ENCODE measurements at regions not wholly inside any gene's neighbourhood (a gene's known extent, or its start where the extent isn't known, plus 50 kb on each side); places are given as distances from the start of the nearest gene placed in this dataset.
"Not testable (repeated sequence)": the region's sequence is repeated elsewhere in the genome, so short reads cannot be mapped to it uniquely, and the experiment has no call there.

DNA sequence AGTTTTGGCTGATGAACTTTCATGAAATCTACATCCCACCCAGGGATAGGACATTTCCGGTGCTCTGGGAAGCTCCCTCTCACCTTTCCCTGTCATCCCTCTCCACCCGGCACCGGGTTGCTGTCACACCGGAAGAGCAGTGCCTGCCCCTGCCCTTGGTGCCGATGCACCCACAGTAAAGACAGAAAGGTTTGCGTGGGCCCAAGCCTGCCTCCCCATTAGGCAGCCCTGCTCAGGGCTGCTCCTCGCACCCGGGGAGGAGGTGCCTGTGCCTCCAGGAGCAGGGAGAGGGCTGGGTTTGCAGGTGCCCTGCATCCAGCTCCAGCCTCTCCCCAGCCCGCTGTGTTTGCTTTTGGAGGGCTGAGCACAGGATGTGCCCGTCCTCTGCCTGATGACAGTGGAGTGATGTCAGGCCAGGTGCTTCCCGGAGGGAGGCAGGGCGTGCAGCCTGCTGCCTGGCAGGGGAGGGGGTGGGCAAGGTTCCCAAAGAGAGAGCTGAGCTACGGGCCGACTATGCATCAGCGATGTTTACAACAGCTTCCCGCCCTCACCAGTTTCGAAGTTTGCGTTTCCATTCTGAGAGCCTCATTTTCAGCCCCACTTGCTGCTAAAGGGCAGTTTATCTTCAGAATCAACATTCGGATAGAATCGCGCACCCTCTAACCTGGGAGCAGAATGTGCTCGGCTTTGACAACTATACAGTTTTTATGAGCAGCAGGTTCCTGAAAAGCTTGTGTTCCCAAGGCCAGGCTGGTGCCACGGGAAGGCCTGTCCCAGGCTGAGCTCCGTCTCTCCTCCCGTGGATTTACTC, 83.2 kb upstream of the CLDN5 start:
- no peak for DNase-seq (ENCODE audit: low read depth in 1 of 2, low spot score in 2 of 2)
- H3K4me3 ChIP-seq = no peak overlapping the region
- H3K27me3 ChIP-seq (replicated peaks) = peaks cover 14% of the 10 kb centered on the region
- H3K36me3 ChIP-seq = no peaks in the 10 kb centered on the region
- no peaks in the 10 kb centered on the region for H3K9me3 ChIP-seq (replicated peaks)
- H3K4me1 ChIP-seq (replicated peaks) = no peaks in the 10 kb centered on the region
- no peak overlapping the region for H3K27ac ChIP-seq

DNA sequence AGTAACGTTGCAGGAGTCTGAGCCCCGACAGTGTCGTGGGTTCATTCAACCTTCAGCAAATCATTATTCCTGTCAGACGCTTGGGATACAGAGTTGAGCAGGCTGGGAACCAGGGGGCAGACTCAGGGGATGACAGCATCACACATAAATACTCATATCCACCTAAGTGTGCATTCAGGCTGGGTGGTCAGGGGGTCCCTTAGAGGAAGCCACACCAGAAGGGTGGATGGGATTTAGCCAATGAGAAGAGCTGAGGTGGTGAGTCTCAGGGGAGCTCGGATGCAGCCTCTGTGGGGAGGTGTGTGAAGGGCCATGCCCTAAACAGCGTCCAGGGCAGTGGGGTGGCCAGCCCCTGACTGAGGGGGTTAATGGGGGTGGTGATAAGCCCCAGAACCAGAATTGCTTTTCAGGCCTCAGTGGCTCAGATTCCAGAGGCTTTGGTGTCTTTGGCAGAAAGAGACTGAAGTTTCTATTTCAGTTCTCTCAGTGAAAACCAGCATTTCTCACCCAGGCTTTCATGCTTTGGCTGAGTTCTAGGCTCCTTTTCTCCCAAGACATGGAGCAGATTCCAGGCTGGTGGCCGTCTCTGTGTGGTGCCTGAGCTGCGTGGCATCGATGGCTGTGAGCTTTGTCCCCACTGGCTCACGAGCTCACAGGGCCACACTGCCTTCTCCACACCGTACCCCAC, 83.9 kb upstream of the CLDN5 start:
- no peaks in the 10 kb centered on the region for H3K4me1 ChIP-seq (replicated peaks)
- H3K27ac ChIP-seq = no peak overlapping the region
- H3K27me3 ChIP-seq (replicated peaks) = peaks cover 14% of the 10 kb centered on the region
- no peak overlapping the region for H3K4me3 ChIP-seq
- DNase-seq (ENCODE audit: low read depth in 1 of 2, low spot score in 2 of 2) = no peak
- no peaks in the 10 kb centered on the region for H3K9me3 ChIP-seq (replicated peaks)
- H3K36me3 ChIP-seq = no peaks in the 10 kb centered on the region

DNA sequence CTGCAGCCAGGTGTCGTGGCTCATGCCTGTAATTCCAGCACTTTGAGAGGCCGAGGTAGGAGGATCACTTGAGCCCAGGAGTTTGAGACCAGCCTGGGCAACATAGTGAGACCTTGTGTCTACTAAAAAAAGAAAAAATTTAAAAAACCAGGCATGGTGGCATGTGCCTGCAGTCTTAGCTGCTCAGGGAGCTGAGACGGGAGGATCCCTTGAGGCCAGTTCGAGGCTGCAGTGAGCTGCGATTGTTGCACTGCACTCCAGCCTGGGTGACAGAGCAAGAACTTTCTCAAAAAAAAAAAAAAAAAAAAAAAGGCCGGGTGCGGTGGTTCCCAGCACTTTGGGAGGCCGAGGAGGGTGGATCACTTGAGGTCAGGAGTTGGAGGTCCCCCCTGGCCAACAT, 85.5 kb upstream of the CLDN5 start:
- not testable (repeated sequence) for DNase-seq (ENCODE audit: low read depth in 1 of 2, low spot score in 2 of 2); H3K4me3 ChIP-seq; H3K4me1 ChIP-seq (replicated peaks); H3K36me3 ChIP-seq; H3K27ac ChIP-seq; H3K9me3 ChIP-seq (replicated peaks)
- peaks cover 11% of the 10 kb centered on the region for H3K27me3 ChIP-seq (replicated peaks)

DNA sequence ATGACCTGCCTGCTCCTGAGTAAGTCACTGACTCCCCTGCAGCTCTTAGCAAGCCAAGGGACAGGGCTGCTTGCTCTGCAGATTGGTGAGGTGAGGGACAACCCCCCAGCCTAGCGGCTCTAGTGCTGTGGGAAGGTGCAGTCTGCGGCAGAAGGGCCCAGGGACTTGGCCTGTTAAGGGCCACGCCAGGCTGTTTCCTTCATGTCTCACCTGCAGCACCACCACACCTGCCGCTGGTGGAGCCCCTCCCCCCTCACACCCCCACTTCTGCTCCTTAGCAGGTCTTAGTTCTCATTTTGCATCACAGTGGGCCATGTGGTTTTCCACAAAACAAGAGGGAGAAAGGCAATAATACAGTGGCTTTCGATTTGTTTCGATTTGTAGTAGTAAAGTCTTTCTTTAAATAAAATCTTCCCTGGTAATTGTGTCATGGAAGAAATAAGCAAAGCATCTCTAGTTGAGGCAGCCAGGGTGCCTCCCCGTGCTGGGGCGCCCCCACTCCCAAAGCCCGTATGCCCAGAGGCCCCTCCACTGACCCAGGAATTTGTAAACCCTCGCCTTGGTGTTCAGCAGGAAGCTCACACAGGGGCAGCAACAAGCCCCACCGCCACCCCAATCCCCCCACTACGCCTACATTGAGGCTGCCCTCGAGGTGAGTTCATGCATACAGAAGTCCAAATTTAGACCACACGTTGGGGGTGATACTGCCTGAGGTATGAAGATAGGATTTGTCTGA, 86.5 kb upstream of the CLDN5 start:
- H3K4me3 ChIP-seq = no peak overlapping the region
- H3K36me3 ChIP-seq = no peaks in the 10 kb centered on the region
- H3K27ac ChIP-seq = no peak overlapping the region
- DNase-seq (ENCODE audit: low read depth in 1 of 2, low spot score in 2 of 2) = no peak
- H3K27me3 ChIP-seq (replicated peaks) = peaks cover 11% of the 10 kb centered on the region
- H3K4me1 ChIP-seq (replicated peaks) = no peaks in the 10 kb centered on the region
- no peaks in the 10 kb centered on the region for H3K9me3 ChIP-seq (replicated peaks)

DNA sequence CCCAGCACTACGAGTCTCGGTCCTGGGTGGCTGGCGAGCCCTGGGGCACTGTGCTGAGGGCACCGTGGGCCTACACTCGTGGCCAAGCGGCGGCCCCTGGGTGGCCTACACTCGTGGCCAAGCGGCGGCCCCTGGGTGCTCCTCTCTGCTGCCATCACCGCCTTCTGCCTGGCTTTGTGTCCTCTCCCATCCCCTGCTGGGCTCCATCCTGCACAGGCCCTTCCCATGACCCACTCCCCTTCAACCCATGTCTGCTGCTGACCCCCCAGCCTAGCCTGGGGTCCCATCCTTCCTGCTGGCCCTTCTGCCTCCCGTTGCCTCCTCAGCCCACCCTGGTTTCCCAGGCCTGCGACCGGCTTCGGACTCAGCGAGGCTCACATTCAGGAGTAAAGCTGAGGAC, 87.4 kb upstream of the CLDN5 start:
- no peaks in the 10 kb centered on the region for H3K9me3 ChIP-seq (replicated peaks)
- no peaks in the 10 kb centered on the region for H3K36me3 ChIP-seq
- no peak overlapping the region for H3K4me3 ChIP-seq
- no peak overlapping the region for H3K27ac ChIP-seq
- peaks cover 9% of the 10 kb centered on the region for H3K27me3 ChIP-seq (replicated peaks)
- no peak for DNase-seq (ENCODE audit: low read depth in 1 of 2, low spot score in 2 of 2)
- no peaks in the 10 kb centered on the region for H3K4me1 ChIP-seq (replicated peaks)

DNA sequence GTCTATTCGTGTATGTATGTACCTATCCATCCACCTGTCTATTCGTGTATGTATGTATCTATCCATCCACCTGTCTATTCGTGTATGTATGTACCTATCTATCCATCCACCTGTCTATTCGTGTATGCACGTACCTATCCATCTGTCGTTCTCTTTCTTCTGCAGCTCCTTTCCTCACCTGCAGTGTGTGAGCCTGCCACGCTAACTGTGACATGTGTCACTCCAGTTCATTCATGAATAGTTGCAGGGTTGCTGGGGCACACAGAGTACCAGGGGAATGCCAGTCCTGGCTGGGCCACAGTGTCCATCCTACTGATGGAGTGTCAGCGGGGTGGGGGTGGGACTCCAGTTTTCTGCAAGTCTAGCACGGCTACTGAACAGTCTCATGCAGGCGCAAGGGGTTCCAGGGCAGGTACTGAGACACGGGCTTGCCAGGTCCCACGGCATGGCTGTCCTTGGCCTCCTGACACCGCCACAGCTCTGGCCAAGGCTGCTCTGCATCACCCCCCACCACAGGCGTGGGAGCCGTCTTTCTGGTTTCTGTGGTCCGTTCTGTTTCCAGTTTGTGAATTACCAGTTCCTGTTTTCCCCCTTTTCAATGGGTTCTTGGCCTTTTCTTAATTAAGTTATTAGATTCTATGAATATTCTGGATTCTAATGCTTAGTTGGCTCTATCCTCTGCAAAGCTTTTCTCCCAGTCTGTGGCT, 88.8 kb upstream of the CLDN5 start:
- Histone ChIP-seq H3K4me3 (no peak overlapping the region), H3K9me3 (replicated peaks) (no peaks in the 10 kb centered on the region), H3K4me1 (replicated peaks) (no peaks in the 10 kb centered on the region), H3K27ac (no peak overlapping the region), H3K36me3 (no peaks in the 10 kb centered on the region), H3K27me3 (replicated peaks) (peaks cover 4% of the 10 kb centered on the region)
- no peak for DNase-seq (ENCODE audit: low read depth in 1 of 2, low spot score in 2 of 2)

DNA sequence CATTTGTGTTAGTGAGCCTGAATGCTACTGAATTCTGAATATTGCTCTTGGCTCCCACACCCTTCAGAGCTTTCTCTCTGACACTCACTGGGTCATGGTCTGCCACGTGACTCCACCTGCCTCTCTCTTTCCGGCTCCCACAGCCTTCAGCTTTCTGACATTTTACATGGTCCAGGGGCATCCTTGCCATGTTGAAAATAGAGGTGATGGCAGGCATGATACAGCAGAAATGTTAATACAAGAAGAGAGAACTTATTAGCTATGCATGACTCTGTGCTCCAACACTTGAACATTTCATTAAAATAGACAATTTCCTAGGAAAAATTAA, 90.3 kb upstream of the CLDN5 start:
- no peak for DNase-seq (ENCODE audit: low read depth in 1 of 2, low spot score in 2 of 2)
- no peaks in the 10 kb centered on the region for H3K36me3 ChIP-seq
- H3K4me1 ChIP-seq (replicated peaks) = no peaks in the 10 kb centered on the region
- no peaks in the 10 kb centered on the region for H3K9me3 ChIP-seq (replicated peaks)
- no peaks in the 10 kb centered on the region; the same call in 1 of the 2 replicates for H3K27me3 ChIP-seq (replicated peaks)
- H3K27ac ChIP-seq = no peak overlapping the region
- no peak overlapping the region for H3K4me3 ChIP-seq

DNA sequence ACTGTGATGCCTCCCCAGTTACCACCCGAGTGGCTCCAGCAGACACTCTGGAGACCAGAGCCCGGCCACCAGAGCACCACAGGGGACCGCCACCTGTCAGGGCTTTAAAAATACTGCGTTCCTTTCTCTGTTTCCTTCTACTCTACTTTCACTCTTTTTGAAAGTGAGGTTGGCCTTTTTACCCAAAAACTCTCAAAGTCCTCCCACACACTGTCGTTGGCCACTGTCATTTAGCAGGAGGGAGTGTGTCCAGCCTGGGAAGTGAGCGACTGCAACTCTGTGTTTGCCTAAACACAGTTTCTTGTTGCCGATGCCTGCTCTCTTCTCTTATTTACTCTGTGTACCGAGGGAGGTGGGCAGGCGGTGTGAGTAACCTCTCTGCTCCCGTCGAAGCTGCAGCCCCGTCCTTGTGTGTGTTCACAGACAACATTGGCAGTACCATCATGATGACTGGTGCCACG, 90.8 kb upstream of the CLDN5 start:
- H3K27me3 ChIP-seq (replicated peaks) = no peaks in the 10 kb centered on the region; the same call in 1 of the 2 replicates
- no peaks in the 10 kb centered on the region for H3K4me1 ChIP-seq (replicated peaks)
- no peaks in the 10 kb centered on the region for H3K36me3 ChIP-seq
- no peak overlapping the region for H3K27ac ChIP-seq
- no peak for DNase-seq (ENCODE audit: low read depth in 1 of 2, low spot score in 2 of 2)
- H3K4me3 ChIP-seq = no peak overlapping the region
- no peaks in the 10 kb centered on the region for H3K9me3 ChIP-seq (replicated peaks)

DNA sequence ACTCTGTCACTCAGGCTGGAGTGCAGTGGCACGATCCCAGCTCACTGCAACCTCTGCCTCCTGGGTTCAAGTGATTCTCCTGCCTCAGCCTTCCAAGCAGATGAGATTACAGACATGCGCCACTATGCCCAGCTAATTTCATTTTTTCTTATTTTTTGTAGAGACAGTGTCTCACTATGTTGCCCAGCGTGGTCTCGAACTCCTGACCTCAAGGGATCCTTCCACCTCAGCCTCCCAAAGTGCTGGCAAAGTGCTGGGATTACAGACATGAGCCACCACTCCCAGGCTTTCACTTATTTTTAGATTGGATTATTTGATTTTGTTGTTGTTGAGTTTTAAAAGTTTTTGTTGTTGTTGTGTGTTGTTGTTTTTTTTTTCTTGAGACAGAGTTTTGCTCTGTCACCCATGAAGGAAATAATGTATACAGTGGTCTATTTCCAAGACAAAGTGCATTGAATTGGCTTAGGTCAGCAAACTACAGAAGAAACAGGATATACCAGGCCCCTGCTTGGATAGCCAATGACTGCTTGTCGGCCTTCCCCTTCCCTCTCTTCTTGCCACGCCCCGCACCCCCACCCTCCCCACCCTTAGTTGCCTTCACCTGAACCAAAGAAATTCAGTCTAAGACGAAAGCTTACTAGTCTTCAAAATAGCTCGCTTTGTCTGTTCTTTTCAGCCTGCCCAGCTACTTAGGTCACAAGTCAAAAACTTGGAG, 91.8 kb upstream of the CLDN5 start:
- Histone ChIP-seq H3K4me1 (replicated peaks) (no peaks in the 10 kb centered on the region), H3K27ac (no peak overlapping the region), H3K27me3 (replicated peaks) (no peaks in the 10 kb centered on the region; the same call in 1 of the 2 replicates), H3K36me3 (no peaks in the 10 kb centered on the region), H3K9me3 (replicated peaks) (no peaks in the 10 kb centered on the region), H3K4me3 (no peak overlapping the region)
- no peak for DNase-seq (ENCODE audit: low read depth in 1 of 2, low spot score in 2 of 2)

DNA sequence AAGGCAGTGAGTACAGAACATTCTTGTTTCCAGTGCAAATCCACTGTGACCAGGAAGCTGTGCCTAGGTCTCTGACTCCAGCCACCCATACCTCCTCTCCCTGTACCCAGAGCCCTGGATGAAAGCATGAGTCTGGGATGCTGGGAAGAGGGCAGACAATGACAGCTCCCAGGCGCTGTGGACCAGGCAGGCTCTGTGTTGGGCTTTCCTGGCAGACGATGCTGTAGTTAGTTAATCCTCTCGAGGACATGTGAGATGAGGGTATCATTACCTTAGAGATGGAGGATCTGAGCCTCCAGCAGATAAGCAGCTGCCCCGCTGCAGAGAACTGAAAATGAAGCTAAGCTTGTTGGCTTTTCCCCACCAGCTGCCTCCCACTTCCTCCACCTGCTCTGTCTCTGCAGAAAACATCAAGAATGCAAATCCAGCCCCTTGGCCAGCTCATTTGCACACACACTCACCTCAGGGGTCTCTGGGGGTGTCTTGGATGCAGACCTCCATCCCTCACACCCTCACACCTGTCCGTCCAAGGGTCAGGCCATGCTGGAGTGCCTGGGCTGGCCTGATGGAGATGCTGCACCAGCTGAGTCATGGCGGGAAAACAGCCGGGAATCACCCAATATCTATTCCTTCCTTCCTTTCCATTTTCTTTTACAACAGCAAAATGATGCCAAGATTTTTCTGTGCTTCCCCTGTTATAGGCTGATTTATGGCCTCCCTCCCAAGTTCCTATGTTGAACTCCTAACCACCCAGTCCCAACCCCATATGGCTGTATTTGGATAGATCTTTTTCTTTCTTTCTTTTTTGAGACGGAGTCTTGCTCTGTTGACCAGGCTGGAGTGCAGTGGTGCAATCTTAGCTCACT, 94.9 kb upstream of the SEPTIN5 start:
- Histone ChIP-seq H3K4me3 (no peak overlapping the region), H3K36me3 (no peaks in the 10 kb centered on the region), H3K27me3 (replicated peaks) (peaks cover 7% of the 10 kb centered on the region), H3K9me3 (replicated peaks) (no peaks in the 10 kb centered on the region), H3K4me1 (replicated peaks) (no peaks in the 10 kb centered on the region), H3K27ac (no peak overlapping the region)
- no peak for DNase-seq (ENCODE audit: low read depth in 1 of 2, low spot score in 2 of 2)

DNA sequence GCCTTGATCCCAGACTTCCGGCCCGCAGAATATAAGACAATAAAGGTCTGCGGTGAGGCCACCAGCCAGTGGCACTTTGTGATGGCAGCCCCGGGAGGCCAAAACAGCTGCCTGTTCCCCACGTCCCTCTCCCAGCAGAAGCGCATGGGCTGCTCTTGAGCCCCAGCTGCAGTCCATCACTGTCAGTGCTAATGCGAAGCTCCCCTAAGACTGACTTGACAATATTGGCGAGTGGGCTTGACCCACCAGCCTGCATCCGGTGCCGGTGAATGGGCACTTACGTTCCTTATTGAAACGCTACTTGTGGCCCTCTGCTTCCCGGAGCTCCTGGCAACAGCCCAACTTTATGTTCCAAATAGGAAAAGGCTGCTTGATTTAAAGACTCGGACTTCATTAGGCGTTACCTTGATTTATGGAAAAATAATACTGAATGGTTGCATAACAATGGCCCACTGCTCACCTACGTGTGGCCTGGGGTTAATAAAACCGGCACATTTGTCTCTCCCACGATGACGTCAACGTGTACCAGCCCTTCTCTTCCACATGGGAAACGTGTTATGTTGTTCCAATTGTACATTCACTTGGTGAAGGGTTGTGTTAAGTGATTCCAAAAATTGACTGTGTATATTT, 93.4 kb upstream of the SEPTIN5 start:
- Histone ChIP-seq H3K4me1 (replicated peaks) (no peaks in the 10 kb centered on the region), H3K27me3 (replicated peaks) (peaks cover 8% of the 10 kb centered on the region), H3K4me3 (no peak overlapping the region), H3K36me3 (no peaks in the 10 kb centered on the region), H3K9me3 (replicated peaks) (no peaks in the 10 kb centered on the region), H3K27ac (no peak overlapping the region)
- DNase-seq (ENCODE audit: low read depth in 1 of 2, low spot score in 2 of 2) = no peak

DNA sequence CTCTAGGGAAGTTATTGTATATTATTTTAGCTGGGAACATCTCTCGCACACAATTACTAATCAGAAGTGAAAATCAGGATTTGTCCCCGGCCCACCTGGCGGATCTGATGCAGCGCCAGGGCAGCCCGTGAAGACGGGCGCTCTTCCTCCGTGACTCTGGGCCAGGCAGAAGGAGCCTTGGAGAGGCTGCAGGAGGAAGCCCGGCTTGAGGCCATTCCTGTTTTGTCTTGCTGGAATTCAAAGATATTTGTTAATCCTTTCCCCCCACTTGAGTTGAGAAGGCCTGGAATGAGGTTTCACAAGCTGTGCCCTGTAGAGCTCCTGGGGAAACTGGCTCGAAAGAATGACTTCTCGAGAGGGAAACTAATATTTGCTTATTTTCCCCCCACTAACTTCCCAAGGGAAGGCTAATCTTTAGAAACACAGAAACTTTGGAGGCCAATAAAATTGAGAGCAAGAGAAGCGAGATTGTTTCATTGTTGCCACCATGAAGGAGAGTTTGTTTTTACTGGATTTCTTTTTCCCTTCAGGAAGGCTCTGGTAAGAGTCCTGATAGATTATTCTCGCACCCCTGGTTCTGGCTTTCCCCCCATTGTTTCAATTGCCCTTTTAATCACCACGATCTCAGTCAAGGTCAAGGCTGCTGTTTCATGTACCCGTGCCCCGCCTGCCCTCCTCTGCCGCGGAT, 92.8 kb upstream of the SEPTIN5 start:
- H3K4me3 ChIP-seq = no peak overlapping the region
- H3K27ac ChIP-seq = no peak overlapping the region
- H3K9me3 ChIP-seq (replicated peaks) = no peaks in the 10 kb centered on the region
- H3K27me3 ChIP-seq (replicated peaks) = peaks cover 8% of the 10 kb centered on the region
- no peaks in the 10 kb centered on the region for H3K4me1 ChIP-seq (replicated peaks)
- DNase-seq (ENCODE audit: low read depth in 1 of 2, low spot score in 2 of 2) = no peak
- H3K36me3 ChIP-seq = no peaks in the 10 kb centered on the region

Data from SJSA1 (cell line).